ENCODE measurements at regions not wholly inside any gene's neighbourhood (a gene's known extent, or its start where the extent isn't known, plus 50 kb on each side); places are given as distances from the start of the nearest gene placed in this dataset.

GRCh38 chr16:73526011-73526804 is 478.3 kb upstream of the ZFHX3 start:
- no peaks in the 10 kb centered on the region for H3K27me3 ChIP-seq
- 0 out of 2 replicates have a peak, but pooled peaks cover 4% of the 10 kb centered on the region for H3K4me1 ChIP-seq
- H4K20me1 ChIP-seq, result no peaks in the 10 kb centered on the region
- H3K36me3 ChIP-seq, result no peaks in the 10 kb centered on the region
- TF ChIP-seq Cebpa-rat (IDR thresholded peaks at IDR 0.05), result no peak
- H3K9me3 ChIP-seq, result peaks cover 19% of the 10 kb centered on the region; the same call in 1 of the 2 replicates
- no peak overlapping the region for H3K9ac ChIP-seq
- no peak overlapping the region for H3K27ac ChIP-seq
- H3K4me3 ChIP-seq, result no peak overlapping the region
- H3K4me2 ChIP-seq, result no peak overlapping the region

GRCh38 chr16:73523209-73523608 is 475.3 kb upstream of the ZFHX3 start:
- no peak overlapping the region for H3K27ac ChIP-seq
- H3K36me3 ChIP-seq, result no peaks in the 10 kb centered on the region
- no peak for TF ChIP-seq Cebpa-rat (IDR thresholded peaks at IDR 0.05)
- no peak overlapping the region for H3K4me2 ChIP-seq
- no peaks in the 10 kb centered on the region for H3K4me1 ChIP-seq
- H3K9me3 ChIP-seq, result no peaks in the 10 kb centered on the region
- H3K9ac ChIP-seq, result no peak overlapping the region
- no peaks in the 10 kb centered on the region for H3K27me3 ChIP-seq
- H4K20me1 ChIP-seq, result no peaks in the 10 kb centered on the region
- H3K4me3 ChIP-seq, result no peak overlapping the region

- Histone ChIP-seq H3K4me1 (no peaks in the 10 kb centered on the region), H3K4me3 (no peak overlapping the region)
Measured at GRCh38 chr16:73521499-73521898, 473.6 kb upstream of the ZFHX3 start.

GRCh38 chr16:73515616-73516015 is 467.7 kb upstream of the ZFHX3 start:
- Histone ChIP-seq H3K4me2 (no peak overlapping the region), H3K4me3 (no peak overlapping the region), H3K9me3 (no peaks in the 10 kb centered on the region), H3K27ac (no peak overlapping the region), H3K4me1 (no peaks in the 10 kb centered on the region), H3K9ac (no peak overlapping the region), H3K27me3 (no peaks in the 10 kb centered on the region), H3K36me3 (no peaks in the 10 kb centered on the region), H4K20me1 (no peaks in the 10 kb centered on the region)
- no peak for TF ChIP-seq Cebpa-rat (IDR thresholded peaks at IDR 0.05)

More at GRCh38 chr16:73521499-73521898, 473.6 kb upstream of the ZFHX3 start:
- TF ChIP-seq Cebpa-rat (IDR thresholded peaks at IDR 0.05), result no peak
- no peak overlapping the region for H3K9ac ChIP-seq
- H3K9me3 ChIP-seq, result no peaks in the 10 kb centered on the region
- H3K36me3 ChIP-seq, result no peaks in the 10 kb centered on the region
- H3K27ac ChIP-seq, result no peak overlapping the region
- H3K4me2 ChIP-seq, result no peak overlapping the region
- no peaks in the 10 kb centered on the region for H3K27me3 ChIP-seq
- H4K20me1 ChIP-seq, result no peaks in the 10 kb centered on the region

GRCh38 chr16:73510852-73511251 is 462.9 kb upstream of the ZFHX3 start:
- Histone ChIP-seq H3K4me1 (no peaks in the 10 kb centered on the region), H3K4me3 (no peak overlapping the region), H3K27me3 (no peaks in the 10 kb centered on the region), H3K4me2 (no peak overlapping the region), H4K20me1 (no peaks in the 10 kb centered on the region), H3K9ac (no peak overlapping the region), H3K9me3 (no peaks in the 10 kb centered on the region), H3K27ac (no peak overlapping the region), H3K36me3 (no peaks in the 10 kb centered on the region)
- no peak for TF ChIP-seq Cebpa-rat (IDR thresholded peaks at IDR 0.05)

- no peaks in the 10 kb centered on the region for H3K4me1 ChIP-seq
- H3K27me3 ChIP-seq, result no peaks in the 10 kb centered on the region
- no peaks in the 10 kb centered on the region for H3K36me3 ChIP-seq
- no peaks in the 10 kb centered on the region for H3K9me3 ChIP-seq
- no peak overlapping the region for H3K27ac ChIP-seq
- TF ChIP-seq Cebpa-rat (IDR thresholded peaks at IDR 0.05), result no peak
- no peak overlapping the region for H3K4me2 ChIP-seq
- H4K20me1 ChIP-seq, result no peaks in the 10 kb centered on the region
- no peak overlapping the region for H3K9ac ChIP-seq
- H3K4me3 ChIP-seq, result no peak overlapping the region
Measured at GRCh38 chr16:73506568-73507056, 458.7 kb upstream of the ZFHX3 start.

GRCh38 chr16:73505577-73505976 is 457.6 kb upstream of the ZFHX3 start:
- Histone ChIP-seq H3K27ac (no peak overlapping the region), H3K4me1 (no peaks in the 10 kb centered on the region), H3K4me3 (no peak overlapping the region), H3K27me3 (no peaks in the 10 kb centered on the region), H4K20me1 (no peaks in the 10 kb centered on the region), H3K36me3 (no peaks in the 10 kb centered on the region), H3K9ac (no peak overlapping the region), H3K9me3 (no peaks in the 10 kb centered on the region), H3K4me2 (no peak overlapping the region)
- no peak for TF ChIP-seq Cebpa-rat (IDR thresholded peaks at IDR 0.05)

GRCh38 chr16:73504591-73505575 is 457.0 kb upstream of the ZFHX3 start:
- no peak for TF ChIP-seq Cebpa-rat (IDR thresholded peaks at IDR 0.05)
- no peaks in the 10 kb centered on the region for H4K20me1 ChIP-seq
- no peaks in the 10 kb centered on the region for H3K36me3 ChIP-seq
- no peak overlapping the region for H3K4me2 ChIP-seq
- H3K4me1 ChIP-seq, result no peaks in the 10 kb centered on the region
- H3K27ac ChIP-seq, result no peak overlapping the region
- no peak overlapping the region for H3K4me3 ChIP-seq
- H3K27me3 ChIP-seq, result no peaks in the 10 kb centered on the region
- H3K9me3 ChIP-seq, result no peaks in the 10 kb centered on the region
- H3K9ac ChIP-seq, result no peak overlapping the region

GRCh38 chr16:73503093-73503492 is 455.2 kb upstream of the ZFHX3 start:
- no peaks in the 10 kb centered on the region for H3K9me3 ChIP-seq
- H3K4me1 ChIP-seq, result no peaks in the 10 kb centered on the region
- no peaks in the 10 kb centered on the region for H3K36me3 ChIP-seq
- H3K27me3 ChIP-seq, result no peaks in the 10 kb centered on the region
- H4K20me1 ChIP-seq, result no peaks in the 10 kb centered on the region
- no peak for TF ChIP-seq Cebpa-rat (IDR thresholded peaks at IDR 0.05)
- no peak overlapping the region for H3K9ac ChIP-seq
- no peak overlapping the region for H3K4me2 ChIP-seq
- no peak overlapping the region for H3K27ac ChIP-seq
- no peak overlapping the region for H3K4me3 ChIP-seq

GRCh38 chr16:73499276-73499675 is 451.3 kb upstream of the ZFHX3 start:
- no peak overlapping the region for H3K9ac ChIP-seq
- H3K27ac ChIP-seq, result no peak overlapping the region
- H3K27me3 ChIP-seq, result no peaks in the 10 kb centered on the region
- no peak for TF ChIP-seq Cebpa-rat (IDR thresholded peaks at IDR 0.05)
- H3K4me3 ChIP-seq, result no peak overlapping the region
- no peaks in the 10 kb centered on the region for H3K4me1 ChIP-seq
- no peaks in the 10 kb centered on the region for H3K9me3 ChIP-seq
- no peak overlapping the region for H3K4me2 ChIP-seq
- no peaks in the 10 kb centered on the region for H4K20me1 ChIP-seq
- H3K36me3 ChIP-seq, result no peaks in the 10 kb centered on the region

Data from BLaER1 (cell line).